HG02678 (cell line): ENCODE measurements at regions not wholly inside any gene's neighbourhood (a gene's known extent, or its start where the extent isn't known, plus 50 kb on each side); places are given as distances from the start of the nearest gene placed in this dataset.

Source experiments
- ATAC-seq: cut with Tn5 transposase; IDR thresholded peaks from one replicate; pipeline ENCODE4 v1.9.1; 2021; ENCODE audit warnings: mild to moderate bottlenecking, moderate library complexity; ENCODE audit not compliant: unreplicated experiment

DNA sequence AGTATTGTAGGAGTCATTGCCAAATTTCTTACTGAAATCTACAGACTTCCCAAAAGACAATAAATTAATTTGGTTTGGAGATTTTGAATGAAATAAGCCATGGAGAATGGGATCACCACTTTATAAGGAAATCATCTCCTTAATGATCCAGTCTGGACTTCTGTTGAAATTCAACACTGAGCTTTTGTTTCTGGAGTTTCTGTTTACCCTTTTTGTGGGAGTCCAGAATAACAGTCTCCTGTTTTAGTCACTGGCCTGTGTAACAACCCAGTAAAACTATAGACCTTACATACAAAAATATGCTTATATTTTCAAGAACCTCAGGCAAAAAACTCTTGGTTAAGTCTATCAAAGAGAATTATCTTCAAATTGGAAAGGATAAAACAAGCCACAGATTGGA lies 321.7 kb upstream of the PLET1 start:
- no peak for ATAC-seq

DNA sequence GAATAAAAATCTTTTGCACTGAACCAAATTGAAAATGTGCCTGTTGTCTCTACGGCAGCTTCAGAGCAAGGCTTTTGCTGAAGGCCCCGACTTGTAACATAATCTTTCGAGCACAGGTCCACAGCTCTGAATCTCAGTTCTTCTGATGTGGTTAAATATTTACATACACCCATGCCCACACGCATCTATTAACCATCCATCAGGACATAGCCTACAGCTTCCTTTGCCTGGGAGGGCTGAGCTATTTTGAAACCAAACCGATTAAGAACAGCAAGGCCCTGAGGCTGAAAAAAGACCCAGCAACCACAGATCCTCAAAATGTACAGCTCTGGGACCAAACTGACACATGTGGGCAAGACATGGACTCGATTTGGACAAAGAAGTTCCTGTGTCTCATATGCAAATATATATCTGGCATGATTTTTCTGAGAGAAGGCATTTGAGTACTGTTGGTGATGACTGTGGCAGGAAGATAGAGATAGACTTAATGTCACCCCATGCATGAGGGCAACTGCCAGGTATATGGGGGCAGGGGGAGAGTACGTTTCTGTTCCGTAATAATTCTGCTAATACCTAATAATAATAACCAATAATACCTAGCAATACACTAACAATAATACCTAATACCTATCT lies 322.7 kb upstream of the PLET1 start:
- ATAC-seq, result peak; percentile 94

DNA sequence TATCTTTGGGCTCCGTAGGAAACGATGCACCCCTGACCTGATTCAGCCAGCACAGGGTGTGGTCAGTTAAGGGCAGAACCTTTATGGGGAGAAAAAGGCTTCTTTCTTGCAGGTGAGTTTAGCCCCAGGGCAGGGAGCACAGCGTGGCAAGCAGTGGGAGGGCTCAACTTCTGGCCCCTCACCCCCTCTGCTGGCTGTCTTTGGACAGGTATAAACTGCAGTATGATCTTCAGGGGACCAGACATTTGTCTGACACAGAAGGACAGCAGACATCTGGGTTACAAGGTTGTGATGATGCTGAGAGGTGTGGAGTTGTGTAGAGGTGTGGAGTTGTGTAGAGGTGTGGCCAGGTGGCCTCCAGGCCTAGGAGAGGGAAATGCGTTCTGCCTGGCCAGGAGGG lies 324.0 kb upstream of the PLET1 start:
- ATAC-seq, result no peak

- no peak for ATAC-seq
Measured at GRCh38 chr11:112587664-112588063, 327.0 kb upstream of the PLET1 start.

DNA sequence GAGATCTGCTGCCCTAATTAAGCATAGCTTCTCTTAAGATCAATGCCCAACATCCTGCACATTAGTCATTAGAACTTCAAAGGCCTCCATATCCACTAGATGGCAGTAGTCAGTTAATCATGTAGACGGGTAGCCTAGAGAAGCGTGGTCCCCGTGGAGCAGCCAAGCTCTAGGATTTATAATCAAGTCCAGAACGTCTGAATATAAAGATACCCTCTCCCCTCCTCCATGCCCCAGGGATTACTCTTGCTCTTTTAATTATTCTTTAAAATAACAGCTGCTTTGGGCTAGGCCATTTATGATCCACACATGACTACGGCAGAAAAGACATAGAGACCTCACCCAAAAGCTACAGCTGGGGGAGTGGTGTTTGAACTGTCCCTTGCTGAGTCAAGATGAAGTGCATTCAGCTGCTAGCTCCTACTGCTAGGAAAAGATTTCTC lies 327.6 kb upstream of the PLET1 start:
- ATAC-seq, result peak; percentile 35

- ATAC-seq, result no peak
Measured at GRCh38 chr11:112589155-112589554, 328.5 kb upstream of the PLET1 start.

GRCh38 chr11:112590764-112591163 lies 330.1 kb upstream of the PLET1 start:
- ATAC-seq, result no peak

GRCh38 chr11:112593440-112593839 lies 332.8 kb upstream of the PLET1 start:
- ATAC-seq, result no peak

DNA sequence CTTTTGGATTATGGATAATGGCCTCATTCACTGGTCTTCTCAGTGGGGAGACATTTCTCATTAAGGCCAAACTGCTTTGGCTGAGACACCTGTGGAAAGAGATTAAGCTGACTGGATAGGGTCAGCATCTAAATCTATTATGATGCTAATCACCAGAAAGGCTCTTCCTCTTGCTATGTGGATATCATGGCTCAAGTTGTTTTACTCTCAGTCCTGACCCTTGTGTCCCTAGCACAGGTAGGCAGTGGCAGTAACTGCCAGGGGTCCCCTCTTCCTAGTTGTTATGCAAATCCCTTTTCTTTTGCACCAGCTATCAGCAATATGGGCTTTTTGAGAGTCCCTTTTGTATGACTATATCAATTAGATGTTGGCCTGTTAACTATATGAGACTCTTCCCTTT lies 335.7 kb upstream of the PLET1 start:
- no peak for ATAC-seq

DNA sequence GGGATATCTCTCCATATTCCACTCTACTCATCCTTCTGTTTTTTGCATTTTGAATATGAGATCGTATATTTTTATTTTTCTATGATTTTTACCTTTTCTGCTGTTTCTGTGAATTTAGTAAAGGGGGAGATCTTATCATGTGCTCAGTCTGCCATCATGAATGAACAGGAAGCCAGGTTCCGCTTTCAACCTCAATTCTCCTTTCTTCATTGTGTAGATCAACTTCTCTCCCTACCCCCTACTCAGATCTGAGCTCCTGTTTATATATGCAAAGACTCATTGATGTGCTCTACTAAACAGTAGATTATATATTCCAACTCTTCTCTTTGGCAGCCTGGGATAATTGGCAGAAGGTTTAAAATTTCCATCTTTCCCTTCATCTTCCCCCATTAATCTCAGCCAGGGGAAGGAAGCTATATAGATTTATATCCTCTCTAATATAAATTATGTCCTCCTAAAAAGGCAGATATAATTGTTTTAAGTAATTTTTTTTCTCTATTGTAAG lies 336.7 kb upstream of the PLET1 start:
- ATAC-seq, result no peak

DNA sequence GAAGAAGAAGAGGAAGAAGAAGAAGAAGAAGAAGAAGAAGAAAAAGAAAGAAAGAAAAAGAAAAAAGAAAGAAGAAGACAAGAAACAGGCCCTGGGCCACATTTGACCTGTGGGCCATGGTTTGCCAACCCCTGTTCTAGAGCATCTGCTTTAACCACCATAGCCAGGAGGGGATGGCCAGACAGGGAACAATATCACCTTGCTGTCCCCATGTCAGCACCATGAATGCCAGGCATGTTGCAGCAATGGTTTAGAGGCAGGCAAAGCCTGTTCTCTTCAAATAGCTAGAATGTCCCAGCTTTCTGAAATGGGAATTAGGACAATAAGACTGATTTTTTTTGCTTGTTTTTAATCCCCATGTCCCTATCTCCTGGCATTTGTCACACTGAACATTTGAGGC lies 338.6 kb upstream of the PLET1 start:
- no peak for ATAC-seq

GRCh38 chr11:112599856-112600533 lies 339.3 kb upstream of the PLET1 start:
- no peak for ATAC-seq

GRCh38 chr11:112605093-112605666 lies 344.5 kb upstream of the PLET1 start:
- ATAC-seq, result no peak

DNA sequence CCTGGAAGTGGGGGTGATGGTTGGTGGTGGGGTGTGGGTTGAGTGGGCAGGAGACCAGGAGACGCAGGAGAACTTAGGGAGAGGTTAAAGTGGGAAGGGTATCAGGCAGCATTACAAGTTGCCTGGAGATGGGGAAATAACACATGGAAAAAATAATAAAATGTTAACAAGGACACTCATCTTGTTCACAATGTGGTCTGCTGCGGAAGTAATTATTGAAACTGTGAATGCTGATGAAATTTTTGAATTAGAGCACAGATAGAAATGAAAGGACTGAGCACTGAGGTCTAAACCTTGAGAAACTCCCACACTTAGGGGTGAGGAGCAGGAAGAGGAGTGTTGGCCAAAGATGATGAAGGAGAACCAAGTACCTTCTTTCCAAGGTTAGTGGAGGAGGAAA lies 346.0 kb upstream of the PLET1 start:
- ATAC-seq, result no peak

- no peak for ATAC-seq
Measured at GRCh38 chr11:112608509-112608908, 347.8 kb upstream of the PLET1 start.

DNA sequence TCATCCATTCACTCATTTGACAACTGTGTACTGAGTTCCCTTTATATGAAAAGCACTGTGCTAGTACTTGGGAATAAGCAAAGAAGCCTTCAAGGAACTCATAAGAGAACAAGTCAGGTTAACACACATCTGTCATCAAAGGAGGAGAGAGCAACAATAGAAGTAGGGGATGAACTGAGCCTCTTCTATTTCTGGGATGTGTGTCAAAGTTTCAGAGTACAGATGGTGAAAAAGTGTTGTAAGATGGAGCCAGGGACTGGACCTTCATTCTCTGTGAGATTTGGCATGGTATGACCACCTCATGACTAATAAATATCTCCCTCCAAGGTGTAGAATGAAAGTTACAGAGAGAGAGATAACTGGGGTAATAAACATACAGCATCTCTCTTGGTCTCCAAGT lies 349.8 kb upstream of the PLET1 start:
- no peak for ATAC-seq

- no peak for ATAC-seq
Measured at GRCh38 chr11:112610996-112611750, 350.0 kb upstream of the NCAM1 start.

DNA sequence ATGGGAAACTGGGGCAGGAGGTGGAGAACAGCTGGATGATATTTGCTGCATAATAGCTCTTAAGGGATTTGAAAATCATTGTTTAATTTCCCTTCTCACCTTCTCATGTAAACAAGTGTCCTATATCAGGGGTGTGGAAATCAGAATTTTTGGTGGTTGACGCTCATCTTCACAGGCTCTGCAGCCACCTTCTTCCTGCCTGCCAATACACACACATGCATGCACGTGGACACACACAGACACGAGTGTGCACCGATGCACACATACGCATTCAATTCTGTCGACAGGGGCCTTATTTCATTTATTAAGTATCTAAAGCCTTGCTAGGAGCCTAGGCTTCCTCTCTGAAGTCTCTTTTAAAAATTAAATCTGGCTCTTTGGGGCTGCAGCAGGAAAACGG lies 349.4 kb upstream of the NCAM1 start:
- ATAC-seq, result no peak

- ATAC-seq, result no peak
Measured at GRCh38 chr11:112612250-112612849, 348.9 kb upstream of the NCAM1 start.

DNA sequence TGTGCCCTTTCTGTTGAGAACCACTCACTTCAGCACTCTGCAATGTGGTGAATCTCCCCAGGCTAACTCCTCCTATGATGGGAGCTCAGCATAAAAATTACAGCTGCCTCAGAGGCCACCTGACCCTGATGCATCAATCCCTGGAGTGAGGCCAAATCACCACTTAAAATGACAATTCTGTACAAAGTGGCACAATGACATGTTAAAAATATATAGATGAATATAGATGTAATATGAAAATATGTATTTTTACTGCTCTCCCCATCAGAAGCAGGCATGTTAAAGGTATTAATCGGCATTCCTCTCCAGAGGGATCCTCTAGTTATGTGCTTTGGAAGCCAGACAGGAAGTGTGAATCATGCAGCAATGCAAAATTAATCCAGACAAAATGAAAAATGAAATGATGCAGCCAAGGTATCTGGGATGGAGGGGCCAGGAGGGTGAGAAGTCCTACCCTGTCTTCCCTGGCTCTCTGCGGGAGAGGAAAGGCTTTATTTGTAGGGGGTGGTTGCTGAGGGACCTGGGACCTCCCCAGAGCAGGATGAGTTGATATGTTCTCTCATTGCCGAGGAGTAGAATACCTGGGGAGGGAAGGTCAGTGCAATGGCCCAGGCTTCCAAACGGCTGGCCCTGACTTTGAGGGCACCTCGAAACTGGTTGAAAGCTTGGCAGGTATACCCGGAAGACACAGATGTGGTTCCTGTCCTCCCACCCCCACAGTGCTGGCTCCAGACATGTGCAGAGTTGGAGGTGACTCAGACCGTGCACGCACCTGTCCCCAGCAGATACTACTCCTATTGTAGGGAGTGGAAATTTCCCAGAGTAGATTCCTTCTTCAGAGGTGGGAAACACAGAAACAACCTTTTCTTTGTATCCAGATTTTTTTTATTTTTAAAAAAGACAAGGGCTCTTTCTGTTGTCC lies 347.9 kb upstream of the NCAM1 start:
- ATAC-seq, result no peak
